Astrocyte (in vitro differentiated cells and primary cell): ENCODE measurements at regions not wholly inside any gene's neighbourhood (a gene's known extent, or its start where the extent isn't known, plus 50 kb on each side); places are given as distances from the start of the nearest gene placed in this dataset.

Source experiments
- DNase-seq: peaks from one replicate; pipeline ENCODE4 v3.0.0-alpha.2; 2010; ENCODE audit warnings: low read depth
- FAIRE-seq: peaks from 2 replicates; lab custom pipeline; 2011; peaks lifted over from hg19 to GRCh38; lab: Jason Lieb, UNC
- H2AFZ ChIP-seq: 2 replicates; pipeline ENCODE4 v1.6.0; 2012; ENCODE audit warnings: low read depth, low read length, inconsistent platforms
- H3K27ac ChIP-seq: 2 replicates; pipeline ENCODE4 v1.5.1; 2011; ENCODE audit warnings: low read depth, low read length, inconsistent platforms
- H3K27me3 ChIP-seq: 2 replicates; pipeline ENCODE4 v1.6.0; 2011; ENCODE audit warnings: low read length, inconsistent platforms; ENCODE audit not compliant: insufficient read depth
- H3K36me3 ChIP-seq: 2 replicates; pipeline ENCODE4 v1.5.1; 2011; ENCODE audit warnings: low read length, inconsistent platforms; ENCODE audit not compliant: insufficient read depth
- H3K4me1 ChIP-seq: 2 replicates; pipeline ENCODE4 v1.5.1; 2011; ENCODE audit warnings: low read length, inconsistent platforms; ENCODE audit not compliant: insufficient read depth
- H3K4me2 ChIP-seq: 2 replicates; pipeline ENCODE4 v1.6.0; 2012; ENCODE audit warnings: low read length, inconsistent platforms
- H3K4me3 ChIP-seq: 2 replicates; pipeline ENCODE4 v1.5.1; 2011; ENCODE audit warnings: low read depth, mild to moderate bottlenecking, low read length, inconsistent platforms; ENCODE audit not compliant: insufficient read depth
- H3K79me2 ChIP-seq: 2 replicates; pipeline ENCODE4 v1.6.0; 2012; ENCODE audit warnings: mild to moderate bottlenecking, low read length, inconsistent platforms; ENCODE audit not compliant: insufficient read depth
- H3K9ac ChIP-seq: 2 replicates; pipeline ENCODE4 v1.6.0; 2012; ENCODE audit warnings: mild to moderate bottlenecking, low read length, inconsistent platforms
- H3K9me3 ChIP-seq: 2 replicates; pipeline ENCODE4 v1.5.1; 2012; ENCODE audit warnings: low read depth, mild to moderate bottlenecking, low read length, inconsistent platforms; ENCODE audit not compliant: insufficient read depth
- H4K20me1 ChIP-seq: 2 replicates; pipeline ENCODE4 v1.6.0; 2012; ENCODE audit warnings: low read length, inconsistent platforms; ENCODE audit not compliant: insufficient read depth
- H3K27ac Mint-ChIP-seq: one replicate; pipeline ENCODE4 v1.8.0; 2021; ENCODE audit warnings: mild to moderate bottlenecking, mixed read lengths; ENCODE audit not compliant: unreplicated experiment
- H3K27me3 Mint-ChIP-seq: one replicate; pipeline ENCODE4 v1.8.0; 2021; ENCODE audit warnings: low read depth, mixed read lengths; ENCODE audit not compliant: unreplicated experiment
- H3K36me3 Mint-ChIP-seq: one replicate; pipeline ENCODE4 v1.8.0; 2021; ENCODE audit warnings: low read depth, mixed read lengths; ENCODE audit not compliant: unreplicated experiment
- H3K4me1 Mint-ChIP-seq: one replicate; pipeline ENCODE4 v1.8.0; 2021; ENCODE audit warnings: low read depth, mixed read lengths; ENCODE audit not compliant: unreplicated experiment
- H3K4me3 Mint-ChIP-seq: one replicate; pipeline ENCODE4 v1.8.0; 2021; ENCODE audit warnings: mild to moderate bottlenecking, moderate library complexity, mixed read lengths; ENCODE audit not compliant: unreplicated experiment
- H3K9me3 Mint-ChIP-seq: one replicate; pipeline ENCODE4 v1.8.0; 2021; ENCODE audit warnings: mild to moderate bottlenecking, mixed read lengths; ENCODE audit not compliant: unreplicated experiment
- EZH2 ChIP-seq: IDR thresholded peaks from 2 replicates; pipeline ENCODE4 v1.6.1; 2012; ENCODE audit warnings: mild to moderate bottlenecking, low read length, inconsistent platforms; ENCODE audit not compliant: insufficient read depth
- TF ChIP-seq, protein P1 (sequence below): IDR thresholded peaks from 2 replicates; pipeline ENCODE4 v1.5.1; 2011; ENCODE audit warnings: low read depth, mild to moderate bottlenecking, inconsistent platforms, low read length, moderate library complexity; ENCODE audit not compliant: insufficient read depth

DNA sequence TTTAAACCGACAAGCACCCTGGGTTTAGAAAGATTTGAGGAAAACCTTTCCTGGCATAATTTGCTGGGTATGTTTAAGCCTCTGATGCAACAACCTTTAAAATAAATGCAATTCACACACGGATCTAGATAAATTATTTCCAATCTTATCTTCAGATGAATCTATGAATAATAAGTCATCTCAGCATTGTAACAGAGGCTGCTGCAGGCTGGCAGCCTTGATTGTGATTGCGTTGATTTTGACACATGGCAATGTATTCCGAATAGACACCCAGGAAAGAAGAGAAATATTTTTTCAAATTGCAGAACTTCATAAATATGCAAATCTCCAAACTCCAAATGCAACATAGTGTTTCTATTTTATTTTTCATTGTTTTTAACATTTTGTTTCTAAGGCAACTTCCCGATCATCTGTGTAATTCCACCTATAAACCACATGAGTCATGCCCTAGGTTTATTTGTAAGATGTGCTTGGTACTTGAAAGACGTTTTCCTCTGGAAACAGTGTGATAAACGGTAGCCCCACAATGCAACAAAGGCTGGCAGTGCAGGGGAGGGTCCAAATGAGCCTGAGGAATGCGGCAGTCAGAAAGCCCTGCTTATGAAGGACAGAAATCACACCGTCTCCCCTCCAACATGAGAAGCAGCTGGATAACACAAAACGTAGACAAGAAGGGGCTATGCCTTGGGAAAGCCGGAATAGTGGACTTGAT is 359.0 kb downstream of the BRD1 start:
- no peak overlapping the region for H2AFZ ChIP-seq
- FAIRE-seq (no peak), DNase-seq (no peak)
- no peak overlapping the region for H3K4me3 ChIP-seq
- no peaks in the 10 kb centered on the region for H3K9me3 Mint-ChIP-seq
- no peaks in the 10 kb centered on the region for H3K27me3 ChIP-seq
- H3K79me2 ChIP-seq, result no peaks in the 10 kb centered on the region
- H3K27ac ChIP-seq, result no peak overlapping the region
- H3K4me3 Mint-ChIP-seq, result no peak overlapping the region
- H3K9me3 ChIP-seq, result peaks cover 12% of the 10 kb centered on the region
- H3K27ac Mint-ChIP-seq, result no peak overlapping the region
- H3K4me1 ChIP-seq, result no peaks in the 10 kb centered on the region
- H3K27me3 Mint-ChIP-seq, result peaks cover 14% of the 10 kb centered on the region
- H4K20me1 ChIP-seq, result no peaks in the 10 kb centered on the region
- no peak overlapping the region for H3K9ac ChIP-seq
- peaks cover 1% of the 10 kb centered on the region for H3K36me3 Mint-ChIP-seq
- TF ChIP-seq, protein P1, sequence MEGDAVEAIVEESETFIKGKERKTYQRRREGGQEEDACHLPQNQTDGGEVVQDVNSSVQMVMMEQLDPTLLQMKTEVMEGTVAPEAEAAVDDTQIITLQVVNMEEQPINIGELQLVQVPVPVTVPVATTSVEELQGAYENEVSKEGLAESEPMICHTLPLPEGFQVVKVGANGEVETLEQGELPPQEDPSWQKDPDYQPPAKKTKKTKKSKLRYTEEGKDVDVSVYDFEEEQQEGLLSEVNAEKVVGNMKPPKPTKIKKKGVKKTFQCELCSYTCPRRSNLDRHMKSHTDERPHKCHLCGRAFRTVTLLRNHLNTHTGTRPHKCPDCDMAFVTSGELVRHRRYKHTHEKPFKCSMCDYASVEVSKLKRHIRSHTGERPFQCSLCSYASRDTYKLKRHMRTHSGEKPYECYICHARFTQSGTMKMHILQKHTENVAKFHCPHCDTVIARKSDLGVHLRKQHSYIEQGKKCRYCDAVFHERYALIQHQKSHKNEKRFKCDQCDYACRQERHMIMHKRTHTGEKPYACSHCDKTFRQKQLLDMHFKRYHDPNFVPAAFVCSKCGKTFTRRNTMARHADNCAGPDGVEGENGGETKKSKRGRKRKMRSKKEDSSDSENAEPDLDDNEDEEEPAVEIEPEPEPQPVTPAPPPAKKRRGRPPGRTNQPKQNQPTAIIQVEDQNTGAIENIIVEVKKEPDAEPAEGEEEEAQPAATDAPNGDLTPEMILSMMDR, result no peak
- no peak for TF ChIP-seq EZH2
- H3K36me3 ChIP-seq, result no peaks in the 10 kb centered on the region
- H3K4me2 ChIP-seq, result no peak overlapping the region
- H3K4me1 Mint-ChIP-seq, result no peaks in the 10 kb centered on the region

DNA sequence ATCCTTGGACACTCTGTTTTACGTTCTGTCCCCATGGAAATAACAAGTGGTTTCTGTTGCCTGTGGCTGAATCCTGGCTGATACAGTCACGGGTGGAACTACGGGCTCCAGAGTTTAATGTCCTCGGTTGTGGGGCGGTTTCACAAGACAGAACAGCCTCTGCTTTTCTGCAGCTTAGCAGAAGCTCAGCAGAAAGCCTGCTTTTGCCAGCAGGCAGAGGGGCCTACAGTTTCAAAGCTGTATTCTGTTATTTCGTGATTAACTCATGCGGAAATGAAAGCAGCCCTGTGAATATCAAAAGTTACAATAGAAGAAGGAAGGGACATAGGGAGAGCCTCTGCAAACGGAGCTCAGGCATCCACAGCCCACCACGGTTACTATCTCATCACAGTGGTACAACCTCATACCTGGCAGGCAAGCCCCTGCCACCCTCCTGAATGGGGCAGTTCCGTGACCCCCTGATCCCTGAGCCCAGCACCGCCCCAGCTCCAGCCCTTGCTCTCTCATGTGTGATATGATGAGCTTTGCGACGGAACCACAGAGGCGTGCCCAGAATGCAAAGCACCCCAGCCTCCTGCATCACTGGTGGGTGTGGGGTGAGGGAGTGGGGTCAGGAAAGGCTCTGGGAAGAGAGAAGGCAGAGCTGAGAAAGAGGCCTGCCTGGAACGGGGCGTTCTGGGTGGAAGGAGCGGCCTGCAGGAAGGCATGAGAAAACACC is 360.6 kb downstream of the BRD1 start:
- Mint-ChIP-seq H3K4me1 (no peaks in the 10 kb centered on the region), H3K4me3 (no peak overlapping the region), H3K27me3 (peaks cover 17% of the 10 kb centered on the region), H3K9me3 (no peaks in the 10 kb centered on the region), H3K36me3 (peaks cover 1% of the 10 kb centered on the region), H3K27ac (no peak overlapping the region)
- H3K27me3 ChIP-seq, result no peaks in the 10 kb centered on the region
- no peak overlapping the region for H3K4me3 ChIP-seq
- FAIRE-seq, result no peak
- no peak overlapping the region for H3K9ac ChIP-seq
- no peaks in the 10 kb centered on the region for H3K4me1 ChIP-seq
- peaks cover 15% of the 10 kb centered on the region for H3K9me3 ChIP-seq
- no peaks in the 10 kb centered on the region for H3K79me2 ChIP-seq
- no peak for DNase-seq
- H2AFZ ChIP-seq, result no peak overlapping the region
- H3K4me2 ChIP-seq, result no peak overlapping the region
- no peak overlapping the region for H3K27ac ChIP-seq
- no peaks in the 10 kb centered on the region for H3K36me3 ChIP-seq
- no peak for TF ChIP-seq EZH2
- TF ChIP-seq, protein P1, result no peak
- no peaks in the 10 kb centered on the region for H4K20me1 ChIP-seq

DNA sequence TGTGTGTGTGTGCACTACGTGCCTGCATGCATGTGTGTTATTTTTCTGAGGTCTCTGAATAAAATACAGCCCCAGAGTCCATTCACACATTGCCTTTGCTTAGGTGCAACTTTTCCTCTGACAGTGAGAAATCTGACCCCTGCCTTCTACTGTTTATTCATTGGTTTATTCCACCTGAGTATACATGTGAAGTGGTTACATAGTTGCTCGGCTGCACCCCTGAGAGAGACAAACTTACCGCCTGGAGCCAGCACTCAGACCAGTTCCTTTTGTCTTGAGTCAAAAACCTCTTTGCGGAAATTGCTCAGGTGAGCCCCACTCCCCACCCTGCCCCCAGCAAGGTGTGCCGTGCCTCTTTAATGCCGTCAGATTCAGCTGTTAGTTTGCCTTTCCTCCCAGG is 363.6 kb downstream of the BRD1 start:
- H3K4me3 ChIP-seq, result no peak overlapping the region
- Mint-ChIP-seq H3K27ac (no peak overlapping the region), H3K4me3 (no peak overlapping the region), H3K36me3 (peaks cover 1% of the 10 kb centered on the region), H3K4me1 (no peaks in the 10 kb centered on the region), H3K9me3 (no peaks in the 10 kb centered on the region), H3K27me3 (peaks cover 39% of the 10 kb centered on the region)
- no peaks in the 10 kb centered on the region for H3K4me1 ChIP-seq
- H4K20me1 ChIP-seq, result no peaks in the 10 kb centered on the region
- H3K27me3 ChIP-seq, result no peaks in the 10 kb centered on the region
- no peaks in the 10 kb centered on the region for H3K79me2 ChIP-seq
- H3K27ac ChIP-seq, result no peak overlapping the region
- no peaks in the 10 kb centered on the region for H3K36me3 ChIP-seq
- H3K9ac ChIP-seq, result no peak overlapping the region
- no peak for TF ChIP-seq EZH2
- TF ChIP-seq, protein P1, result no peak
- no peak overlapping the region for H3K4me2 ChIP-seq
- no peak for FAIRE-seq
- no peak for DNase-seq
- peaks cover 15% of the 10 kb centered on the region for H3K9me3 ChIP-seq
- H2AFZ ChIP-seq, result no peak overlapping the region
